ENCODE measurements at regions not wholly inside any gene's neighbourhood (a gene's known extent, or its start where the extent isn't known, plus 50 kb on each side); places are given as distances from the start of the nearest gene placed in this dataset.

DNA sequence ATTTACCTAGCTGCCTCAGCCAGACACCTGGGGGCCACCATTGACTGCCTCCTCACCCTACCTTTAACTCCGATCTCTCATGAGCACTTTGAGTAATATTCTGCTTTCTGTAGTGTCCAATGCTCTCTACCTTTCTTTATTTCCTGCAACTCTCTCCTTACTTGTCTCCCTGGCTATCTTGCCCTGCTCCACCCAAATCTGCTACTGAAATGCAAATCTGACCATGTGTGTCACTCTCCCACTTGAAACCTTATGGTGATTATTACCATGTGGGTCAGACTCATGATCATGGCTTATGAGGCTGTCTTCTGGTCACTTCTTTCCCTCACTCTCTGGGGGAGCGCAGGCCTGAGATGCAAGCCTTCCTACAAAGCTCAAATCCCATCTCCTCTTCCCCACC lies 83.3 kb downstream of the INSIG2 start:
- no peak for DNase-seq

DNA sequence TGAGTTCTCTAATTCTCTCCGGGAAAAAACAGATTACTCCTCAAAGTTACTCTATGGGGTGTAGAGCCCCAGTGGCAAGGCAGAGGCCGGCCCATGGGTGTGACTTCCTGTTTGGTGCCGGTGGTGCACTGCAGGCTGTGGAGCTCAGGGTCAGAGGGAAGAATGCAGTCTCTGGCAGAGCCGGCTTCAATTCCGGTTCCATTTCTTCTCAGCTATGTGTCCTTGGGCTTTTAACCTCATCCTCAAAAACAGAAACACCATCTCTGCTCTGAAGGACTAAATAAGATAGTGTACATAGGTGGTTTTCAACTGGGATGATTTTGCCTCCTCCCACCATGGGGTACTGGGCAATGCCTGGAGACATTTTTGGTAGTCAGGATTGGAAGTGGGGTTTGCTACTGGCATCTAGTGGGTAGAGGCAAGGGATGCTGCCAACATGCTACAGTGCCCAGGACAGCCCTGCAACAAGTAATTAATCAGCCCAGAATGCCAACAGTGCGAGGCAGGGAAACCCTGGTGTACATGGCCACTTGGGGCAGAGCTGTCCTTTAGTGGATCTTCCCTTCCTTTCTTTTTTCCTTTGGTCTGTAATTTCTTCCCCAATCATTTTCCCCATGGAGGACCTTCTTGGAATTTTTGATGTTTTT lies 81.2 kb downstream of the INSIG2 start:
- DNase-seq: no peak

DNA sequence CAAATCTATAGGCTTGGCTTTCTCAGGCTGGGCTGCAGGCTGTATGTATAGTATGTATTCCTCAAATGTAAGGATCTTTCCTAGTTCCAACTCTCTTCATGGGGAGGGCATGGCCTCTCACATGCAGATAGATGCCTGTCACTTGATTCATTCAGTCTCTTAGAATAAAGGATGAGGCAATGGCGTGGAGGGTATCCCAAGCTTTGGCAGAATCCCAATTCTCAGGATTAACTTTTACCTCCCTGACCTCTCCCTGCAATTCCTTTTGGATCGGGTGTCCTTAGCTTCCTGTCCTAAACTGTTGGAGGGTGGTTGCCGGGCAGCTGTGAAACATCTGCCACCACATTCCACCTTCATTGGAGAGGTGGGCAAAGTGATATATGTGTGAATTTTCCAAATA lies 80.3 kb downstream of the INSIG2 start:
- no peak for DNase-seq

DNA sequence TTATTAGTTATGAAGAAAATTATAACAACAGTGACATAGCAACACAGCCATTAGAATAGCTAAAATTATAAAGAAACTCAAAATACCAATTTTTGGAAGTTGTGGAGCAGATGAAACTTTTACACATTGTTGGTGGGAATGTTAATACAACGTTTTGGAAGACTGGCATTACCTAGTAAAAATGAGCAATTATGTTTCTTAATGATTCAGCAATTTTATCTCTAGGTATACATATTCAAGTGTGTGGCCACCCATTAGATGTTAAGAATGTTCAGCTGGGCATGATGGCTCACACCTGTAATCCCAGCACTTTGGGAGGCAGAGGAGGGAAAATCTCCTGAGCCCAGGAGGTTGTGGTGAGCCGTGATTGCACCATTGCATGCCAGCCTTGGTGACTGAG lies 78.8 kb downstream of the INSIG2 start:
- DNase-seq: no peak

DNA sequence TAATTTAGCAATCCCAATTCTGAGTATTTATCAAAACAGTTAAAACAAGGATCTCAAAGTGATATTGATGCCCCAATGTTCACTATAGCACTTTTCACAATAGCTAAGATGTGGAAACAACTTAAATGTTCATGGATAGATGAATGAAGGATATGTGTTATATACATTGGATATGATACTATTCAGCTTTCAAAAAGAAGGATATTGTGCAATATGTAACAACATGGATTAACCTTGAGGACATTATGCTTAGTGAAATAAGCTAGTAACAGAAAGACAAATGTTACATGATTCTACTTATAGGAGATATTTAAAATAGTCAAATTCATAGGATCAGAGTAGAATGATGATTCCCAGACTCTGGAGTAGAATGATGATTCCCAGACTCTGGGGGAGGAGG lies 78.0 kb downstream of the INSIG2 start:
- DNase-seq: no peak

DNA sequence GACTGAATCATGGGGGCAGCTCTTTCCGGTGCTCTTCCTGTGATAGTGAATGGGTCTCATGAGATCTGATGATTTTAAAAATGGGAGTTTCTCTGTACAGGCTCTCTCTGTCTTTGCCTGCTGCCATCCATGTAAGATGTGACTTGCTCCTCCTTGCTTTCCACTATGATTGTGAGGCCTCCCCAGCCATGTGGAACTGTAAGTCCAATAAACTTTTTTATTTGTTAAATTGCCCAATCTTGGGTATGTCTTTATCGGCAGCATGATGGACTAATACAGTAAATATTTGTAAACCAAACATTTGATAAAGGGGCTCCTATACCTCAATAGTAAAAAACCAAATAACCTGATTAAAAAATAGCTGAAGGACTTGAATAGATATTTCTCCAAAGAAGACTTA lies 77.3 kb downstream of the INSIG2 start:
- no peak for DNase-seq

Data from NCI-H1048 (cell line).